HK-2 (cell line): ENCODE measurements at regions not wholly inside any gene's neighbourhood (a gene's known extent, or its start where the extent isn't known, plus 50 kb on each side); places are given as distances from the start of the nearest gene placed in this dataset.
"Not testable (repeated sequence)": the region's sequence is repeated elsewhere in the genome, so short reads cannot be mapped to it uniquely, and the experiment has no call there.

ENCODE experiments used
- DNase-seq: peaks from one replicate; pipeline ENCODE4 v3.0.0-alpha.2; 2018; ENCODE audit not compliant: unreplicated experiment

GRCh38 chr6:151671195-151671594 lies 136.3 kb upstream of the ESR1 start:
- DNase-seq = no peak

- no peak for DNase-seq
Measured at GRCh38 chr6:151674578-151674977, 132.9 kb upstream of the ESR1 start.

GRCh38 chr6:151675746-151676459 lies 131.6 kb upstream of the ESR1 start:
- peak; percentile 38 for DNase-seq

- DNase-seq = no peak
Measured at GRCh38 chr6:151676460-151676945, 131.0 kb upstream of the ESR1 start.

GRCh38 chr6:151677404-151677803 lies 130.1 kb upstream of the ESR1 start:
- DNase-seq = no peak

- no peak for DNase-seq
Measured at GRCh38 chr6:151679081-151679480, 128.4 kb upstream of the ESR1 start.

- no peak for DNase-seq
Measured at GRCh38 chr6:151679941-151680340, 127.5 kb upstream of the ESR1 start.

- no peak for DNase-seq
Measured at GRCh38 chr6:151680846-151681432, 126.5 kb upstream of the ESR1 start.

GRCh38 chr6:151681433-151682059 lies 125.9 kb upstream of the ESR1 start:
- DNase-seq = no peak

- DNase-seq = no peak
Measured at GRCh38 chr6:151682251-151682650, 125.2 kb upstream of the ESR1 start.

- no peak for DNase-seq
Measured at GRCh38 chr6:151682922-151683321, 124.6 kb upstream of the ESR1 start.

- no peak for DNase-seq
Measured at GRCh38 chr6:151683381-151683780, 124.1 kb upstream of the ESR1 start.

GRCh38 chr6:151689499-151690201 lies 117.8 kb upstream of the ESR1 start:
- DNase-seq = no peak

GRCh38 chr6:151690303-151690702 lies 117.2 kb upstream of the ESR1 start:
- no peak for DNase-seq

- no peak for DNase-seq
Measured at GRCh38 chr6:151690768-151691562, 116.5 kb upstream of the ESR1 start.

GRCh38 chr6:151692216-151692615 lies 115.3 kb upstream of the ESR1 start:
- DNase-seq = no peak

- DNase-seq = no peak
Measured at GRCh38 chr6:151693366-151693765, 114.1 kb upstream of the ESR1 start.

GRCh38 chr6:151695156-151695555 lies 112.3 kb upstream of the ESR1 start:
- DNase-seq = no peak

- not testable (repeated sequence) for DNase-seq
Measured at GRCh38 chr6:151696302-151696701, 111.2 kb upstream of the ESR1 start.

- no peak for DNase-seq
Measured at GRCh38 chr6:151698931-151699700, 108.4 kb upstream of the ESR1 start.

- no peak for DNase-seq
Measured at GRCh38 chr6:151699719-151700118, 107.8 kb upstream of the ESR1 start.
